ENCODE measurements at regions not wholly inside any gene's neighbourhood (a gene's known extent, or its start where the extent isn't known, plus 50 kb on each side); places are given as distances from the start of the nearest gene placed in this dataset.

DNA sequence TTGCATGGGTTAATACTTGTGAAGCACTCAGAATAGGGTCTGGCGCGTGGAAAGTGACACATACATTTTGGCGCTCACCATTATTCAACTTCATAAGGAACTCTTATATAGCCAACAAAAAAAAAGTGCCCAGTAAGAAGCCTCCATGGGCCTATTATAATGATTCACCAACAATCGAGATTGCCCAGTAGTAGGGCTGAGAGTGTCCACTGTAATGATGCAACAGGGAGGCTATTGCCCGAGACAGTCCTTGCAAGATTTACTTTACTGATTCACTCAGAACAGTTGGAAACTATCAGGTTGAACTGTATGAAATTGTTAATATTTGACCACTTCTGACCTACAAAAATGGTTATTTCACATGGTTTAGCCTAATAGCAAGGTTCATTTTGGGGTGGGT is 86.0 kb downstream of the PJA1 start:
- no peak for DNase-seq (ENCODE audit: low read depth, low spot score)
- TF ChIP-seq SIN3A (IDR thresholded peaks at IDR 0.05; ENCODE audit: borderline replicate concordance, insufficient read depth, low read depth, low read length) (no peak), POLR2AphosphoS5 (IDR thresholded peaks at IDR 0.05; ENCODE audit: low read depth, low read length) (no peak), TCF7L2 (IDR thresholded peaks at IDR 0.05; ENCODE audit: low read depth, low read length) (no peak)
- TF ChIP-seq, protein P1, sequence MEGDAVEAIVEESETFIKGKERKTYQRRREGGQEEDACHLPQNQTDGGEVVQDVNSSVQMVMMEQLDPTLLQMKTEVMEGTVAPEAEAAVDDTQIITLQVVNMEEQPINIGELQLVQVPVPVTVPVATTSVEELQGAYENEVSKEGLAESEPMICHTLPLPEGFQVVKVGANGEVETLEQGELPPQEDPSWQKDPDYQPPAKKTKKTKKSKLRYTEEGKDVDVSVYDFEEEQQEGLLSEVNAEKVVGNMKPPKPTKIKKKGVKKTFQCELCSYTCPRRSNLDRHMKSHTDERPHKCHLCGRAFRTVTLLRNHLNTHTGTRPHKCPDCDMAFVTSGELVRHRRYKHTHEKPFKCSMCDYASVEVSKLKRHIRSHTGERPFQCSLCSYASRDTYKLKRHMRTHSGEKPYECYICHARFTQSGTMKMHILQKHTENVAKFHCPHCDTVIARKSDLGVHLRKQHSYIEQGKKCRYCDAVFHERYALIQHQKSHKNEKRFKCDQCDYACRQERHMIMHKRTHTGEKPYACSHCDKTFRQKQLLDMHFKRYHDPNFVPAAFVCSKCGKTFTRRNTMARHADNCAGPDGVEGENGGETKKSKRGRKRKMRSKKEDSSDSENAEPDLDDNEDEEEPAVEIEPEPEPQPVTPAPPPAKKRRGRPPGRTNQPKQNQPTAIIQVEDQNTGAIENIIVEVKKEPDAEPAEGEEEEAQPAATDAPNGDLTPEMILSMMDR (IDR thresholded peaks at IDR 0.05) = no peak
- TF ChIP-seq, protein P2, sequence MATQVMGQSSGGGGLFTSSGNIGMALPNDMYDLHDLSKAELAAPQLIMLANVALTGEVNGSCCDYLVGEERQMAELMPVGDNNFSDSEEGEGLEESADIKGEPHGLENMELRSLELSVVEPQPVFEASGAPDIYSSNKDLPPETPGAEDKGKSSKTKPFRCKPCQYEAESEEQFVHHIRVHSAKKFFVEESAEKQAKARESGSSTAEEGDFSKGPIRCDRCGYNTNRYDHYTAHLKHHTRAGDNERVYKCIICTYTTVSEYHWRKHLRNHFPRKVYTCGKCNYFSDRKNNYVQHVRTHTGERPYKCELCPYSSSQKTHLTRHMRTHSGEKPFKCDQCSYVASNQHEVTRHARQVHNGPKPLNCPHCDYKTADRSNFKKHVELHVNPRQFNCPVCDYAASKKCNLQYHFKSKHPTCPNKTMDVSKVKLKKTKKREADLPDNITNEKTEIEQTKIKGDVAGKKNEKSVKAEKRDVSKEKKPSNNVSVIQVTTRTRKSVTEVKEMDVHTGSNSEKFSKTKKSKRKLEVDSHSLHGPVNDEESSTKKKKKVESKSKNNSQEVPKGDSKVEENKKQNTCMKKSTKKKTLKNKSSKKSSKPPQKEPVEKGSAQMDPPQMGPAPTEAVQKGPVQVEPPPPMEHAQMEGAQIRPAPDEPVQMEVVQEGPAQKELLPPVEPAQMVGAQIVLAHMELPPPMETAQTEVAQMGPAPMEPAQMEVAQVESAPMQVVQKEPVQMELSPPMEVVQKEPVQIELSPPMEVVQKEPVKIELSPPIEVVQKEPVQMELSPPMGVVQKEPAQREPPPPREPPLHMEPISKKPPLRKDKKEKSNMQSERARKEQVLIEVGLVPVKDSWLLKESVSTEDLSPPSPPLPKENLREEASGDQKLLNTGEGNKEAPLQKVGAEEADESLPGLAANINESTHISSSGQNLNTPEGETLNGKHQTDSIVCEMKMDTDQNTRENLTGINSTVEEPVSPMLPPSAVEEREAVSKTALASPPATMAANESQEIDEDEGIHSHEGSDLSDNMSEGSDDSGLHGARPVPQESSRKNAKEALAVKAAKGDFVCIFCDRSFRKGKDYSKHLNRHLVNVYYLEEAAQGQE (IDR thresholded peaks at IDR 0.05; ENCODE audit: insufficient read depth in 1 of 2, low read depth in 2 of 2, low read length in 1 of 2) = no peak
- in situ Hi-C loops (cut with HindIII; ENCODE audit: low pct_unique_long_range_greater_than_20kb, low sequenced_read_pairs) = no loop called here
- no peak for ATAC-seq
- Histone ChIP-seq H3K36me3 (ENCODE audit: control insufficient read depth, insufficient read depth, low read length) (no peaks in the 10 kb centered on the region), H3K9me3 (ENCODE audit: control insufficient read depth, insufficient read depth, low read depth, low read length) (no peaks in the 10 kb centered on the region), H3K27me3 (ENCODE audit: control insufficient read depth, insufficient read depth, low read length) (no peaks in the 10 kb centered on the region), H3K4me3 (ENCODE audit: low read depth in 2 of 2, low read length in 2 of 2) (no peak overlapping the region), H3K4me1 (ENCODE audit: control insufficient read depth, insufficient read depth, low read length) (no peaks in the 10 kb centered on the region), H3K27ac (ENCODE audit: low read length) (no peak overlapping the region)
- no TSS peak for BruUV-seq (replicated peaks)
- intact Hi-C loops (cut with micrococcal nuclease; ENCODE audit: unreplicated experiment) = no loop called here
- ChIA-PET CTCF (no interaction called here), POLR2A (no interaction called here)

DNA sequence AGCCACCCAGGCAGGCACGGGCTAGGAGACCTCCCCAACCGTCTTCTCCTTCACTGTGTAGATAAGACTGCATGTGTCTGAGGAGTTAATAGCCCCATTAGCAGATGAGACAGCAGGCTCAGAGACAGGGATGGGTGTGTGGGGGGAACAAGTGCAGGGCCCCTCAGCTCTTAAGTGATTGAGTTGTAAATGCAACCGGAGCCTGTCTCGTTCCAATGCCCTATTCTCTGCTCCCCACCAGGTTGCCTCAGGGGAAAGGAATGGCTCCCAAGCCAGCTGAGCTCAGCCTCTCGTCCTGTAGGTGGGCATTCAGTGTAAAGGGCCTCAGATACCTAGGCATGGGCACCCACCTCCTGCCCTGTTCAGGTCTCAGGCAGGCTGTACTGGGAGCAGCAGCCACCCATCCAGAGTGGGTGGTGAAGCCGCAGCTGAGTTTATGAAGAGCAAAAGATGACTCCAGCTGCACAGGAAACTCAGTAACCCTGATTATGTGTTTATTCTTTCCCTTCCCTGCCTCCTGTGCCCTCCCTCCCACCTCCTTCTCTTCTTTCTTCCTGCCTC is 87.3 kb downstream of the PJA1 start:
- ChIA-PET CTCF (no interaction called here), POLR2A (no interaction called here)
- Histone ChIP-seq H3K4me1 (ENCODE audit: control insufficient read depth, insufficient read depth, low read length) (no peaks in the 10 kb centered on the region), H3K9me3 (ENCODE audit: control insufficient read depth, insufficient read depth, low read depth, low read length) (no peaks in the 10 kb centered on the region), H3K27ac (ENCODE audit: low read length) (no peak overlapping the region), H3K27me3 (ENCODE audit: control insufficient read depth, insufficient read depth, low read length) (no peaks in the 10 kb centered on the region), H3K36me3 (ENCODE audit: control insufficient read depth, insufficient read depth, low read length) (no peaks in the 10 kb centered on the region), H3K4me3 (ENCODE audit: low read depth in 2 of 2, low read length in 2 of 2) (no peak overlapping the region)
- TF ChIP-seq, protein P2 (IDR thresholded peaks at IDR 0.05; ENCODE audit: insufficient read depth in 1 of 2, low read depth in 2 of 2, low read length in 1 of 2) = no peak
- TF ChIP-seq SIN3A (IDR thresholded peaks at IDR 0.05; ENCODE audit: borderline replicate concordance, insufficient read depth, low read depth, low read length) = no peak
- no peak for TF ChIP-seq TCF7L2 (IDR thresholded peaks at IDR 0.05; ENCODE audit: low read depth, low read length)
- TF ChIP-seq, protein P1 (IDR thresholded peaks at IDR 0.05) = no peak
- no peak for TF ChIP-seq POLR2AphosphoS5 (IDR thresholded peaks at IDR 0.05; ENCODE audit: low read depth, low read length)
- in situ Hi-C loops (cut with HindIII; ENCODE audit: low pct_unique_long_range_greater_than_20kb, low sequenced_read_pairs) = no loop called here
- intact Hi-C loops (cut with micrococcal nuclease; ENCODE audit: unreplicated experiment) = no loop called here
- ATAC-seq = no peak
- no peak for DNase-seq (ENCODE audit: low read depth, low spot score)
- BruUV-seq (replicated peaks) = no TSS peak
